ENCODE measurements at regions not wholly inside any gene's neighbourhood (a gene's known extent, or its start where the extent isn't known, plus 50 kb on each side); places are given as distances from the start of the nearest gene placed in this dataset.
A peak's percentile ranks its signal among the peaks of the same experiment; 100 is the strongest.

DNA sequence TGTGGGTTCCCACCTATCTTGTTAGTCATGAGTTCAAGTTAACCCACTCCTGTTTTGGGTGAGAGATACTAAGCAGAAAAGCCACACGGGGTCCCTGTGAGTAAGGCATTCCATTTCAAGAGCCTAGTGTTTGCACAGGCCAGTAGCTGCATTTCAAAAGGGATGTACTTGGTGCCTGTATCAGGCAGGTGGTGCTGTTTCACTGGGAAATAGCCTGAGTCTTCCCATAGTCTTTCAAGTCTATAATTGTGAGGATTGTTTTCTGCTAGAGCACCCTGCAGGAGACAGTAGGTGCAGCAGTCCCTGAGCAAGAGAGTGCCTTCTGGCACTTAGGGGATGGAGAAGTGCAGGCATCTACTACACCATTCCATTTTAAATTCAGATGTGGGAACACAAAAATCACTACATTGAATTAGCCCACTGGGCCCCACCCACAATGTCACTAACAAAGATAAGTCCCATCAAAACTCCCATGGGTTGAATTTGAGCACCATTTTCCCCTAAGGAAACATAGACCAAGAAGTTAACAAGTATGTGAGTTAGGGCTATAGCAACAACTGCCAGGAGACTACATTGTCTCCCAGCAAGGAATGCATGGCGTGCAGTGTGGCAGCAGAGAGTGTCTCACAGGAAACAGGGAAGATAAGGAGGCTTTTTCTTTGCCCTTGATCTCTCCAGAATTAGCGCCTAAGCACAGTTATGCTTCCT lies 263.2 kb downstream of the COX7C start:
- peak; percentile 42 to 85 for DNase-seq

DNA sequence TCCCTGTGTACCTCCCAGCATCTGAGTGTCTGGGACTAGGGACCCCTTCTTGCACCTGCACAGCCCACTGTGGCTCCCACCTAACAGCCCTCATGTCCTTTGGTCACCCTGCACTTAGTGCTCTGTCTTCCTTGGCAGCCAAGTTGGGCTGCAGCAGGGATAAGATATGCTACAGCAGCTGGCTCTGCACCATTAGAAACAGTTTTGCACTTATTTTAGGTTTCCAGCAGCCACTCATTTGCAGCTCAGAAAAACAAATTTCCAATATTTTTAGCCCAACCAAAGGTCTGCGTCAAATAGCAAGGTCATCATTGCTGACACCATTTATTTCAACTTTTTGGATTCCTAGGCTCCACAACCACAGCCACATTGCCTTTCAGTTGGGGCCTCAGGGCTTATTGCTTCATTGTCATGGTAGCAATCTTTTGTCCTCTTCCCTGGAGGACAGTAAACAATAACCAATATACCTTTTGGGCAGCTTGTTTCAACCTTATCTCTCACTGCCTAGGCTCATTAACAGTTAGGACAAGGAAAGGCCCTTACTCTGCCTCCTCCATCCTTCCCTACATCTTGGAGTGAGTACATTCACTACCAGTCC lies 263.9 kb downstream of the COX7C start:
- no peak for DNase-seq

DNA sequence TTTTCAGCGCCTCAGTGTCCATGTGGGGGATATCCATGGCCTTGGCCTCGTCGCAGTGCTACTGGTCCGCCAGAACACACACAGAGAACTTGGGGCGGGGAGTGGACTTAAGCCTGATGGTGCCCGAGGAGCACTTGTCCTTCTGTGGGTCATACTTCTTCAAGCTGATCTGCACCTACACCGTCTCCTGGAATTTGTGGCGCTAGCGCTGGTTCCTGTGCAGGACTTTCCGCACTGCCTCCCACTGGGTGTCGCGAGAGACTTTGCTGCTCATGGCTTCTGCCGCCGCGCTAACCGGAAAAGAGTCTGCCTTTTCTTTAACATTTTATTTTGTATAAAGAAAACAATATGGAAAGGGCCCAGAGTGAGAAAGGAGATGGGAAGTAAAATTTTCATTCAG lies 266.9 kb downstream of the COX7C start:
- DNase-seq: no peak

DNA sequence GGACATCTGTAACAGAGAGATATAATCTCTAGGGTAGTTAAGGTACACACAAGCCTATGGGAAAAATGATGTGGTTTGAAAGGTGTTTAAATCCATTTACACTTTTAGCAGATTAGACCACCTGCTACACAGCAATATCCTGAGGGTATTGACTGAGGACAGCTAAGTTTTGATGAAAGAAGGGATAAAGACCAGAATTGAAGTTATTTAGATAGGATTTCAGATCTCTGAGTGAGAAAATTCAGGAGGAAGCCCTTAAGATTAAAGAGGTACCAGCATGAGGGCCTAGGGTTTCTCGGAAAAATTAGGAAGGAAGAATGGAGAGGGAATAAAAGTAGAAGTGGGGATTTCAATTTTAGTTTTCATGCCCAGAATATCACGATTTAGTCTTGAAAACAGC lies 267.3 kb downstream of the COX7C start:
- DNase-seq: no peak

DNA sequence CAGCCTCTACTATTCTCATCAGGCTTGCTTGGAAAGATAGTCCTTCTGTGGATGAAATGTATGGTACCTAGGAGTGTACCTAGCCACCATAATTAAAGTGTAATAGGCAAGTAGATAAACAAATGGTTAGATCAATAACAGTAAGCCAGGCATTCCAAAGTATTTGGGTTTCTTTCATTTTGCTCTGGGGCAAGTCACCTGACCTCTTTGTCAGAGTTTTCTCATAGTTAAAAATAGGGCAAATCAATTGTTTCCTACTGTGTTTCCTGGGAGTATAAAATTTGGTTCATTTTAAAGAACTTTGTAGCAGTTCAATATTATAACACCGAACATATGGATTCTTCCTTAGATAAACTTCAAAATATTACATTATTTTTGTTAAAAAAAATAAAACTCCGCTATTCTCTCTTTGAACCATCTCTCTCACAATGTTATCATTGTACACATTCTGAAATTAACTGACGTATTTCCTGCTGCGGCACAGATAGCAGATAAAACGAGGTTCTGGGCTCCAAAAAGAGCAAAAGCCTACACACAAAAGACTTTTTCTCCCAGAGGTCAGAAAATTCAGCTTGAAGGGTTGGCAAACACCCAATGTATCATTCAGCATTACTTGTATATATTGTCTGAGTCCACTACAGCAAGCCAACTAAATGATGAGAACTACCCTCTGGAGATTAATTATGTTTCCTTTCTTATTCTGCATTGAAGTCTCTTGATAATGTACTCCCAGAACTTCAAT lies 267.9 kb downstream of the COX7C start:
- peak; percentile 8 to 25 for DNase-seq

DNA sequence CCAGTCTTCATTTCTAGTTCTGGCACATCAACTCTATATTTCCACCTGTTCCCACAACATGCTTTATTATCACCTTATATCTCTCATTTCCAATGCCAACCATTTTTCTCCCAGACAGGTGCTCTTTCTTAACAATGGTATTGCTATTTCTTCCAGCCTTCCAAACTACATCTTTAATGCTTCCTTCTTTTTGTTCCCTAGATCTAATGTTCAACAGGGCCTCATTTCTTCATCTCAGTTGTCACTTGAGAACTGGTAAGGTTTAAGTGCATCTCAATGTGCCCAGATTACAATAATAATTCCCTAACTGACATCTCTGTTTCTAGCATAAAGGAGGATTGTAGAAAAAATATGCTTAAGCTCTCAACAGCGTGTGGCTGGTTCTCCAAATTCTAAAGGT lies 272.6 kb downstream of the COX7C start:
- DNase-seq: no peak

DNA sequence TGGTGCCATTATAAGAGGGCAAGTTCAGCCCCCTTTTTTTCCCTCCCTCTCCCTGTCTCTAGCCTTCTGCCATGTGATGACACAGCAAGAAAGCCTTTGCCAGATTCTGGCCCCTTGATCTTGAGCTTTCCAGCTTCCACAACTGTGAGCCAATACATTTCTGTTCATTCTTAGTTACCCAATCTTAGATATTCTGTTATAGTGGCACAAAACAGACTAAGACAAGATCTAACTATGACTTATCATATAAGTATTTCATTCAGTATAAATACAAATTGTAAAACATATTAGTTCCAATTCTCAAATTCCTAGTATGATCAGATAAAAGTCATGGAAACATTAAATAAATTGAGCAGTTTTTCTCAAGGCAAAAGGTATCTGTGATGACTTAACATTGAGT lies 276.3 kb downstream of the COX7C start:
- no peak for DNase-seq

DNA sequence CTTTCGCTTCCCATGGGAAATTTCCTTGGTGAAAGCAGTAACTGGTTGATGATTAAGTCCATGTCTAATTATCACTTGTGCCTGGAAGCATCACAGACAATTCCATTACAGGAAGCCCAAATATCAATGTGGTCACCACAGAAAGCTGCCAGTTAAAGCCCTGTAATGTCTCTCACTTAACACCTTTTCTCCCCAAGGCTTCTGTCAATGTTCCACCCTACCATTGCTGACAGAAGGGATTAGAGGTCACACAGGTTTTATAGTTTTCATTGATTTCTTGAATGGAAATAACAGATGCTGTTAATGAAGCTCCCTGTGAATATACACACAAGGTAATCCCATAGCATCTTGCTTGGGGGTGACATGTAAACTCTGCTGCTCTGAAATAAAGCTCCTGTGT lies 279.2 kb downstream of the COX7C start:
- DNase-seq: no peak

DNA sequence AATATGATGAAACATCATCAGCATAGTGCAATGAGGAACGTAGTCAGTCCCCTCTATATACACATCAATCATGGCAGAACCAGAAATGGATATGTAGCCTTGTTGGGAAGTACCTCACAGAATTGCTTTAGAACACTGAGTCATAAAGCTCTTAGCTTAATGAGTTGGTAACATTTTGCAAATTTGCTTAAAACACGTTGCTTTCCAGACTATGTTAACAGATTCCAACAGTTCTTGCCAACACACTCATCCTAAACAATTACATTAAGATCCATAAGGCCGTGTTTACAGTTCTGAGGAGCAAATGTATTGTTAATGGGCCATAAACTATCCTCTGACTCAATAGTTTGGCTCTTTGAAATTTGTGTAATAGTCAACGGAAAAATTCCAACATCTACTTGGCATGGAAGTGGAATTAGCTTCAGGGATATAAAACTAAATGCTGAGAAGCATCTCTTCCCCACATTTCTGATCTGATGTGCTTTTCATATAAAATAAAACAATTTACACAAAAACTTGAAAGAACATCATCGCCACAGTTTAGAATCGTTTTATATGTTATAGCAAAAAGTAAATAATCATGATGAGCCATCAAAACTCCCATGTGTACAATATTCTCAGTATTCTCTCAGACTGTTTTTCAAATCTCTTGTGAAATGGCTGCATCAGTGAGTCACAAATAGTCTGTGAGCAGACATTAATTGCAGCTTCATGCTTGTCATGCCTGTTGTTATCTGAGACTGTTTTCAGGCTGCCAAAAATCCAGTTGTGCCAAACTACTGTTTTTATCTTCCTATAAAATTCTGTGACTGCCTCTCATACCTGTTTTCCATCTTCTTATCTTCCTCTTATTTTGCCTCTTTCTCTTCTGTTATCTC lies 291.9 kb downstream of the COX7C start:
- DNase-seq: peak in 1 of 2 experiments; percentile 50

DNA sequence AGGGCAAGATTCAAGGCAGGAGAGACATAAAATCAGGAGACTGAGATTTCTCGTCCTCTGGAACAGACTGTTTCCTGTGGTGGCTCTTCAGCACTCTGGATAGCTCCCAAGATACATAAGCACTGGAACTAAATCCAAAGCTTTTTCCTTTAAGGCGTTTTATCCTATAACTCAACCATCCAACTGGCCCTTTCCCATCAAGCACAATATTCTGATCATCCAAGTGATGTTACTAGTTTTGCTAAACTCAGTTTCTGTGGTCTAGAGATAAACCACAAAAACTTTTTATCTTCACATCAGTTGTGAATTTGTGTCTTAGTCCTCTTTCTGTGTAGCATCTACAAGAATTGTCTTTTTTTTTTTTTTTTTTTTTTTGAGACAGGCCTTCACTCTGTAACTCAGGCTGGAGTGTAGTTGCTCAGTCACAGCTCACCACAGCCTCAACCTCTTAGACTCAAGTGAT lies 299.4 kb downstream of the COX7C start:
- DNase-seq: peak in 1 of 2 experiments; percentile 21

DNA sequence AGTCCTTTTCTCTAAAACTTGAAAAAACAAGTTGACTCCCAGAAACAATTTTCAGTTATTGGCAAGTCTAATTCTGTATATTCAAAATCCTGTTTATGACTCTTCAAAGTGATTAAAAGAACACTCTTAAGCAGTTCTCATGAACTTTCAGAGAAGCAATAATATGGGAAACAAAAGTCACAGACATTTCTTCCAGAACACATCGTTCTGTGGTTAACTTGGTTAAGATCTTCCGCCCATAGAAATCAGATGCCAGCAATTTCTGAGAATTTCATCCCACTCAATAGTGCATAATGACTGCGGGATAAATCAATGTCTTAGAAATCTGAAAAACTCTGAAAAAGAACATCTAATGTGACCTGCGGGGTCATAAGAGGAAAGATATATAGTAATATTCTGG lies 300.5 kb downstream of the COX7C start:
- DNase-seq: no peak

DNA sequence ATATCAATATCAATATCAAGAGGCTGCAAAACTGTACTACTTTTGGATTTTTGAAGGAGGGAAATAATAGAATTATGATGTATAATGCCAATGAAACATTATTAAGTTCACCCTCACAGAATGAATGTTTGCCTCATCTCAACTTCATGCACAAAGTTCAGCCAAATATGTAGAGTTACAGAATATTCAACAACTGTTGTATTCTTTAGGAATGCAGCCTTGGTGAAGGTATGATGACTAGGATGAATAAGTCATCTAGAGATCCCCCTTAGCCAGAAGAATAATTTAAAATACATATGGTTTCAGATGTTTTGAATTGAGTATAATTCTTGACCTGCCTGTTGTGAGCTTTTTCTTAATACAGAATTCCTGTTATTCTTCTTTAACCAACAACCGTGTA lies 308.3 kb downstream of the COX7C start:
- DNase-seq: no peak

DNA sequence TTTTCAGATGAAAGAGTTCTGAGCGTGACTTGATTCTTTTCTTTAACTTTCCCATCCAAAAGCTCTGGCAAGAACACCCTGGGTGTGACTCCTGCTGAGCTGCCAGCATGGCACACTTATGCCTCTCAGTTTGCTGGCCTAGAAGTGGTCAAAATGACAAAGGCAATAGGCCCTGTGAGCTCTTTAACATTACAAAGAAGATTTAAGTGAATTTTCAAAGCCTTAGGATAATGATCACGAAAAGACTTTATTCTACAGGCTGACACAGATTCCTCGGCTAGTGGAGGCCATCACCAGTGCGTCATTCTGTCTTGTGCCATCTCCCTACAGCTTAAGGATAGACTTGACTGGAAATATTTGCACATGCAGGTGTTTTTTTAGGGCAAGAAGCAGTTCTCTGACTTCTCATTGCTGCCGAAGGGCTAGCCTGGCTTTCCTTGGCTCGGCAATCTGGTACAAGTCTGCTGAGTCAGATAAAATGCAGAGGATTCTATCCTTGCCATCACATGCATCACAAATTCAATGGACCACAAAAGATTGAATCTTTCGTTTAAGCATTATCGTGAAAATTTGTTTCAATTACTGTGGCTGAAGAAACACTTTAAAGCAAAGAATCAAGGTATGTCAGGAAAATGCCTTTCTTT lies 311.5 kb downstream of the COX7C start:
- no peak for DNase-seq

DNA sequence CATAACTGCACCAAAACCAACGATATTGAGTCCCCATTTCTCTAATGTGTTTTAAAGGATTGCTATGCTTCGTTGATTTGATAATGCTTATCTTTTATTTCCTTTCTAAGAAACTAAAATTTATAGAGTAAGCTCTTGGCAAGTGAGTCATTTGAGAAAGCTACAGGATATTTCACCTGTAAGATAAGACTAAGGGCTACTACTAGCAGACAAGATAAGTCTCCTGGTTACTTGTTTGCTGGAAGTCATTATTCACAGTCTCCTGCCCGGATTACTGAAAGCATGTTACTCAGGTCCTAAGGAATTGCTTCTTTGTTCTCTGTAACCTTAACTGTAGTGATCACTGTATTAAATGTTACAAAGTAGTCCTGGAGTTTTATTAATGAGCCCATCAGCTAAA lies 315.9 kb upstream of the RASA1 start:
- DNase-seq: no peak

DNA sequence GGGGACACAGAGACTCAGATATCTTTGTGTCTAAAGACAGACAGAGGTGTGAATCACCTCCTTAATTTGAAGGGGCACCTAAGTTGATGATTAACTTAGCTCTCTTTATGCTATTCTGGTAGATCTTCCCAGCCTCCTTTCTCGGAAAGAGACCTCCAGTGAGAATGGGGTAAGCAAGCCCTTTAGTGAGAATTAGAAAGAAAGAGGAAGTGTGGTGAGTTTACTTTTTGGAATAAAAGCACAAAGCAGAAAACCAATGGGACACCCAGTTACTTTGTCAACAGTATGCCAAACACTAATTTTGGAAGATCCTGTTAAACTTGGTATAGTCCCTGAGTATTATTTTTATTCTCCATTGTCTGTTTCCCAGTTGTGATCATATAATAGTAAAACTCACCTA lies 302.8 kb upstream of the RASA1 start:
- DNase-seq: no peak

DNA sequence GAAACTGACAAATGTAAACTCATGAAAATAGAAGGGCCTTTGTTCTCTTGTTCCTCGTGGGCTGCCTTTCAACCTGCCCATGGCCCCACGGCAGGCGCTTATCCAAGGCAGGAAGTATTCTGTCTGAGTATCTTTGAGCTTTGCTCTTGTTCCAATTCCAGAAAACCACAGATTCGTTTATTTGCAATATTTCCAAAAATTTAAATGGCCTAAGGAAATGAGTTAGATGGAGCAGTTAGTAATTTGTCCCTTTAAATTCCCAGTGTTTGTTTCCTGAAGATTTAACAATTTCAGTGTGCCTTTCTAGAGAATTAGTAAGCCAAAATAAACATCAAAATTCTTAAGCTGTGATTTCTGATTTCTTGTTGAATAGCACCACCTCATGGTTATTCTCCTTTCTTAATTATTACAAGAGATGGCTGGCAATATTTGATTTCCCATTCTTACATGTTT lies 299.4 kb upstream of the RASA1 start:
- peak; percentile 67 to 78 for DNase-seq

DNA sequence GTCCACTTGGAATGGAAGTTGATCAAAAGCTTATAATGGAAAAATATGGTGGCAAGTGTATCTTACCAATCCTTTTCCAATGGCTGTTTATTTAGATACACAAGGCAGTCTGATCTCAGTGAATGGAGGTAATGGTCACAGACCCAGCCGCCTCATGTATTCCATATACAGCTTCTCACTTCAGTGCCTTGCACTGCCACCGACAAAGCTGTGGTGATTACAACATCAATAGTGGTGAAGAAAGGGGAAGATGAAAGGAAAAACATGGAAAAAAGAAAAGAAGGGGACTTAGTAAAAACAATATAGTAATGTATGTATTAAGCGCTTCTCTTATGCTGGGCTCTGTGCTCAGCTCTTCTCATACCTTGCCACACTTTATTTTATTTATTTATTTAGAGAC lies 297.3 kb upstream of the RASA1 start:
- no peak for DNase-seq

DNA sequence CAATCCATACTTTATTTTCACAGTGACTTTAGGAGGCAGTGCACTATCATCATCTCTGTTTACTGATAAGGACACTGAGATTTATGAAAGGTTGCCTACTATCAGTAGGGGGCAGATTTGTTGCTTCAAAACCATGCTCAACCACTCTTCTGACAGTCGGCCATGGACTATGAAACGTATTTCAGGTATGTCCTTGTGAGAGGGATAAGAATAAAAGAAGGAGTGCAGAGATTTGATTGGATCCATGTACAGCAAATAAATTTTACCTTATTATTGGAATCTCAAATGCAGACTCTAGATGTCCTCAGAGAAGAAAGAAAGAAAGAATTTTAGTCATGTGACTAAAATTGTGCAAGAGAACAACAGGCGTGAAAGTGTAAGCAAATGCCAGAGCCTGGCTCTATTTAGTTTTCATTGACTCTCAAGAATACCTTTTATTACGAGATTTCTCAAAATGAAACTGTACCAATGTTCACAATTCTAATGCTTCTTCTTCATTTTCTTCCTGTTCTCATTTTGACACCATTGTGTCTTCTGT lies 296.6 kb upstream of the RASA1 start:
- no peak for DNase-seq

DNA sequence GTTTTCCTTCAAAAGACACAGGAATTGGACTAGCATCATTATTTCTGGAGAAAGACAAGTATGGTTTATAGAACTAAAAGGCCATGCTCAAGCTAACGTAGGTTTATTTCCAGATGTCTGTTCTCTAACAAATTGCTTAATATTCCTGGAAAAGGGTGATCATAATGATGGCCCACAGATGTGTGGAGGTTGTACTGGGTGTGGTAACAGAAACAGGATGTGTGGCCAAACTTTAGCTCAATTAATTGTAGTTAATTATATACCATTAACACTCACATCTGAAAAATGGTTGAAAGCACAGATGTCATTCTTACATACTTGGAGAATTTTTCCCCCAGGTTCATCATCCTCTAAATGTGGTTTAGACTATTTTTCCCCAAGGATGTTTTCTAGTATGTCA lies 292.7 kb upstream of the RASA1 start:
- no peak for DNase-seq

DNA sequence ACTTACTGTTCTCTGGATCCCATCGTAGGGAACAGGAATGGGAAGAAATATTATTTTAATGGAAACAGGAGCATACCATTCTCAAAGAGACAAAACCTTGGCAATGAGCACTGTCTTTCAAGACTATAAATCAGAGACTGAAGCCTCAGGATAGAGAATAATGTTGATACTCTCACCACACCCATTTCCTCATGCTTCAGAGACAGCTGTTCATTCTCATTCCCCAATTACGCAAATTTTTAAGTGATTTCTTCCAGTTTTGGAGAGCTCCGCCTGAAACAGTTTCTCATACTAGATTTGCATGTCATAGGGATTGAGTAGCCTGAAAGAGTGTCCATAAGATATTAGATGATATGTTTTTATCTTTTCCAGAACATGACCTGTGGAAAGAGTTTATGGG lies 290.5 kb upstream of the RASA1 start:
- no peak for DNase-seq

DNA sequence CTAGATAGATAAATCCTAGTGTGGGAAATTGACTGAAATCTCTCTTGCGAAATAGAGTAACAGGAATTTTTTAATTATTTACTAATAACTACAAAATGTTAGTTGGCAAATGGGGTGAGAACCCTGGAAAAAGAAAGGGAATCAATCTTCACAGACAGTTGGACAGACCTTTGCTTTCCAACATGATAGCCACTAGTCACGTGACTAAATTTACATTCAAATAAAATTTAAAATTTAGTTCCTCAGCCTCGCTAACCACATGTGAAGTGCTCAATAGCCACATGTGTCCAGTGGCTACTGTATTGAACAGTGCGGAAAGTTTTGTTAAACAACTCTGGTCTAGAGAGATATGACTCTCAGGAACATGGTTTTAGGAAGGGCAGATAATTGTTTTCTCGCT lies 289.9 kb upstream of the RASA1 start:
- DNase-seq: no peak

DNA sequence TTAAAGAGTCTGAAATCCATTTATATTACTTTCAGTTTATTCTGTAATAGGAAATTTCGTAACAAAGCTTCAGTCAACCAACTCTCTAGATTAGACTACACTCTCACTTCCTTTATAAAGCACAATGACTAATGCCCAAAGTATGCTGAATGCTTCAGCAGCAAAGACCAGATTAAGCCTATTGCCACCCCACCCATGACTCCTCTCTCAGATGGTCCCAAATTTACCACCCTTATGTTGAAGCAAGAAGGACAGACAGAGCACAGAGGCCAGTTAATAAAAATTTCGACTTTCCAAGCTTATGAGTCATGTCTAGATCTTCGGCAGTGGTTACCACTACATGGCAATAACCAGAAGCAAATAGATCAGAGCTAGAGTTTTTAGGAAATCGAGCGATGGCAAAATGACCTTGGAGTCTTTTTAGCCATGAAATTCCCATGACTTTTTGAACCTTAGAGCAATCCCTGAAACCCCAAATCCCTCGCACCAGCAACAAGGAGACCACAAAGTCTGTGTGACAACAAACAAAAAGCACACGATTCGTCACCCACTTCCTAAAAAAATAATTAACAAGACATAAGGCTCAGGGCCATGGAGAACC lies 287.8 kb upstream of the RASA1 start:
- DNase-seq: no peak

Data from NCI-H446 (cell line).